ENCODE measurements at regions not wholly inside any gene's neighbourhood (a gene's known extent, or its start where the extent isn't known, plus 50 kb on each side); places are given as distances from the start of the nearest gene placed in this dataset.

GRCh38 chr16:31709181-31709580 lies 164.4 kb upstream of the ZNF267 start:
- no peaks in the 10 kb centered on the region for H3K27me3 ChIP-seq (ENCODE audit: insufficient read depth, poor library complexity, severe bottlenecking)
- H3K4me3 ChIP-seq (replicated peaks; ENCODE audit: insufficient read depth, low read length) = no peak overlapping the region
- H3K27ac ChIP-seq (replicated peaks) = no peak overlapping the region
- DNase-seq (ENCODE audit: low read depth in 1 of 2, low spot score in 1 of 2) = no peak
- TF ChIP-seq SPI1 (IDR thresholded peaks at IDR 0.05; ENCODE audit: borderline replicate concordance, low read depth) (no peak), GABPA (IDR thresholded peaks at IDR 0.05; ENCODE audit: low read depth) (no peak), POLR2AphosphoS5 (IDR thresholded peaks at IDR 0.05; ENCODE audit: low read depth) (no peak), REST (IDR thresholded peaks at IDR 0.05; ENCODE audit: insufficient replicate concordance, low read depth) (no peak), CTCF (IDR thresholded peaks at IDR 0.05; ENCODE audit: insufficient read depth, low read length) (no peak)

- DNase-seq (ENCODE audit: low read depth in 1 of 2, low spot score in 1 of 2) = no peak
- no peak overlapping the region for H3K4me3 ChIP-seq (replicated peaks; ENCODE audit: insufficient read depth, low read length)
- TF ChIP-seq GABPA (IDR thresholded peaks at IDR 0.05; ENCODE audit: low read depth) (no peak), POLR2AphosphoS5 (IDR thresholded peaks at IDR 0.05; ENCODE audit: low read depth) (no peak), SPI1 (IDR thresholded peaks at IDR 0.05; ENCODE audit: borderline replicate concordance, low read depth) (no peak), REST (IDR thresholded peaks at IDR 0.05; ENCODE audit: insufficient replicate concordance, low read depth) (no peak), CTCF (IDR thresholded peaks at IDR 0.05; ENCODE audit: insufficient read depth, low read length) (no peak)
Observed at GRCh38 chr16:31710134-31710533, 163.5 kb upstream of the ZNF267 start.

GRCh38 chr16:31710880-31711279 lies 162.7 kb upstream of the ZNF267 start:
- DNase-seq (ENCODE audit: low read depth in 1 of 2, low spot score in 1 of 2) = no peak
- Histone ChIP-seq H3K4me3 (replicated peaks; ENCODE audit: insufficient read depth, low read length) (no peak overlapping the region), H3K27ac (replicated peaks) (no peak overlapping the region), H3K27me3 (ENCODE audit: insufficient read depth, poor library complexity, severe bottlenecking) (no peaks in the 10 kb centered on the region)
- no peak for TF ChIP-seq CTCF (IDR thresholded peaks at IDR 0.05; ENCODE audit: insufficient read depth, low read length)
- TF ChIP-seq GABPA (IDR thresholded peaks at IDR 0.05; ENCODE audit: low read depth) = no peak
- no peak for TF ChIP-seq POLR2AphosphoS5 (IDR thresholded peaks at IDR 0.05; ENCODE audit: low read depth)
- TF ChIP-seq SPI1 (IDR thresholded peaks at IDR 0.05; ENCODE audit: borderline replicate concordance, low read depth) = no peak
- TF ChIP-seq REST (IDR thresholded peaks at IDR 0.05; ENCODE audit: insufficient replicate concordance, low read depth) = no peak

More at GRCh38 chr16:31710134-31710533, 163.5 kb upstream of the ZNF267 start:
- Histone ChIP-seq H3K27me3 (ENCODE audit: insufficient read depth, poor library complexity, severe bottlenecking) (no peaks in the 10 kb centered on the region), H3K27ac (replicated peaks) (no peak overlapping the region)
